Inflammatory macrophage treated with lipopolysaccharide for 4 hours (primary cell): ENCODE measurements at regions not wholly inside any gene's neighbourhood (a gene's known extent, or its start where the extent isn't known, plus 50 kb on each side); places are given as distances from the start of the nearest gene placed in this dataset.
"Not testable (repeated sequence)": the region's sequence is repeated elsewhere in the genome, so short reads cannot be mapped to it uniquely, and the experiment has no call there.

Source experiments
- DNase-seq: peaks from one replicate; pipeline ENCODE4 v3.0.0-alpha.2; 2020

- DNase-seq: not testable (repeated sequence)
Measured at GRCh38 chr17:21470422-21470821, 94.3 kb downstream of the KCNJ12 start.

GRCh38 chr17:21470861-21471260 is 94.7 kb downstream of the KCNJ12 start:
- DNase-seq: no peak

GRCh38 chr17:21474815-21475214 is 98.7 kb downstream of the KCNJ12 start:
- DNase-seq: no peak

GRCh38 chr17:21475571-21475970 is 99.4 kb downstream of the KCNJ12 start:
- DNase-seq: no peak

GRCh38 chr17:21476867-21477266 is 100.7 kb downstream of the KCNJ12 start:
- DNase-seq: no peak

GRCh38 chr17:21482189-21482865 is 106.2 kb downstream of the KCNJ12 start:
- no peak for DNase-seq

GRCh38 chr17:21488043-21488442 is 111.9 kb downstream of the KCNJ12 start:
- not testable (repeated sequence) for DNase-seq

GRCh38 chr17:21493993-21494392 is 117.8 kb downstream of the KCNJ12 start:
- no peak for DNase-seq

- DNase-seq: no peak
Measured at GRCh38 chr17:21495281-21495680, 119.1 kb downstream of the KCNJ12 start.

- no peak for DNase-seq
Measured at GRCh38 chr17:21500064-21500463, 123.9 kb downstream of the KCNJ12 start.

GRCh38 chr17:21501927-21502700 is 126.0 kb downstream of the KCNJ12 start:
- not testable (repeated sequence) for DNase-seq

- DNase-seq: no peak
Measured at GRCh38 chr17:21505819-21506815, 130.0 kb downstream of the KCNJ12 start.

GRCh38 chr17:21507806-21508205 is 131.6 kb downstream of the KCNJ12 start:
- not testable (repeated sequence) for DNase-seq

GRCh38 chr17:21508211-21508610 is 132.1 kb downstream of the KCNJ12 start:
- DNase-seq: peak; percentile 23

GRCh38 chr17:21509356-21509755 is 133.2 kb downstream of the KCNJ12 start:
- not testable (repeated sequence) for DNase-seq

- peak; percentile 10 for DNase-seq
Measured at GRCh38 chr17:21510686-21511362, 134.7 kb downstream of the KCNJ12 start.

- peak; percentile 72 for DNase-seq
Measured at GRCh38 chr17:21511363-21512195, 135.4 kb downstream of the KCNJ12 start.

GRCh38 chr17:21512307-21513011 is 136.3 kb downstream of the KCNJ12 start:
- no peak for DNase-seq

- DNase-seq: peak; percentile 73
Measured at GRCh38 chr17:21513012-21513570, 136.9 kb downstream of the KCNJ12 start.

- DNase-seq: not testable (repeated sequence)
Measured at GRCh38 chr17:21514567-21514966, 138.4 kb downstream of the KCNJ12 start.
